Natural killer cell (primary cell): ENCODE measurements at regions not wholly inside any gene's neighbourhood (a gene's known extent, or its start where the extent isn't known, plus 50 kb on each side); places are given as distances from the start of the nearest gene placed in this dataset.

ENCODE experiments used
- ATAC-seq, 3 donors: fragments of 150-1000 bp in 2 of 3; fragments of 200-7000 bp in 1 of 3; cut with Tn5 transposase; 1 replicate in 1 of 3; 2 replicates in 2 of 3; pipeline ENCODE4 v1.10.0; 2021; ENCODE audit warnings: mild to moderate bottlenecking in 2 of 3, moderate library complexity in 2 of 3
- DNase-seq, 2 donors: peaks; one replicate each; pipeline versions ENCODE4 v3.0.0 to v3.0.0-alpha.2; 2013 to 2021; ENCODE audit warnings: mixed read lengths in 1 of 2
- H3K27ac ChIP-seq: one replicate; pipeline ENCODE4 v1.5.1; 2013; ENCODE audit warnings: mild to moderate bottlenecking, low read length
- H3K27me3 ChIP-seq: one replicate; pipeline ENCODE4 v1.6.1; 2013; ENCODE audit warnings: low read length; ENCODE audit not compliant: control insufficient read depth, insufficient read depth
- H3K36me3 ChIP-seq: one replicate; pipeline ENCODE4 v1.6.1; 2013; ENCODE audit warnings: low read length; ENCODE audit not compliant: control insufficient read depth, insufficient read depth
- H3K4me1 ChIP-seq: one replicate; pipeline ENCODE4 v1.6.1; 2013; ENCODE audit warnings: low read length; ENCODE audit not compliant: control insufficient read depth, insufficient read depth
- H3K4me3 ChIP-seq: one replicate; pipeline ENCODE4 v1.5.1; 2013; ENCODE audit warnings: low read length
- H3K9me3 ChIP-seq: one replicate; pipeline ENCODE4 v1.6.1; 2013; ENCODE audit warnings: low read length; ENCODE audit not compliant: control insufficient read depth, insufficient read depth
- H3K27ac Mint-ChIP-seq, 2 donors: one replicate each; pipeline ENCODE4 v1.8.0; 2022; ENCODE audit warnings: mild to moderate bottlenecking in 2 of 2, mixed read lengths in 2 of 2, moderate library complexity in 1 of 2
- H3K27me3 Mint-ChIP-seq, 2 donors: one replicate each; pipeline ENCODE4 v1.8.0; 2022; ENCODE audit warnings: low read depth in 2 of 2, mixed read lengths in 2 of 2
- H3K36me3 Mint-ChIP-seq: one replicate; pipeline ENCODE4 v1.8.0; 2022; ENCODE audit warnings: mixed read lengths
- H3K4me1 Mint-ChIP-seq, 2 donors: one replicate each; pipeline ENCODE4 v1.8.0; 2022; ENCODE audit warnings: mixed read lengths in 2 of 2
- H3K4me3 Mint-ChIP-seq: one replicate; pipeline ENCODE4 v1.8.0; 2022; ENCODE audit warnings: mild to moderate bottlenecking, moderate library complexity, mixed read lengths
- H3K9me3 Mint-ChIP-seq, 2 donors: one replicate each; pipeline ENCODE4 v1.8.0; 2022; ENCODE audit warnings: mixed read lengths in 2 of 2
- WGBS: methylation state at CpG from one replicate; pipeline ENCODE4 v1.1.7; 2013; ENCODE audit warnings: missing lambda C conversion rate; ENCODE audit not compliant: insufficient coverage; 5-methylcytosine and 5-hydroxymethylcytosine counted together
- intact Hi-C: fragments of 100-400 bp; cut with micrococcal nuclease; formaldehyde crosslinking; loops from one replicate; pipeline ENCODE4 v1.14.2; 2022
- TF ChIP-seq, protein P1 (sequence below): fragments of 200-600 bp; IDR thresholded peaks from one replicate; pipeline ENCODE4 v1.8.0; 2022; ENCODE audit warnings: antibody characterized with exemption

DNA sequence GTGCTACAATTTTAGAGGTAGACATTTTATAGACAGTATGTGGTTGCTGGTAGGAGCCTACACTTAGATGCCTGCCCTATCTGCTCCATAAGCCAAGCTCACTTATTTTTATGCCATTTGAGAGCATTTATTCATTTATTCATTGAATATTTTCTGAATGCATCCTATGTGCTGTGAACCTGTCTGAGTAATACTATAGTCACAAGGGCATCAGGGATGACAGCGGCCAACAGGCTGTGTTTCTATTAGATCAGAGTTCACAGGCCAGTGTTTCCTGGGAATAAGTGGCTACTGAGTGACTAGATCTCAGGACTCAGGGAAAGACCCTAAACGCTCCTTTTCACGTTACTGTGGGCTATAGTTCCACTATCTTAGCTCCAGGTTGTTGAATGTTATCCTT is 235.2 kb upstream of the MSX2 start:
- no peak overlapping the region for H3K27ac ChIP-seq
- H3K36me3 Mint-ChIP-seq: no peaks in the 10 kb centered on the region
- no peak for DNase-seq
- H3K9me3 Mint-ChIP-seq: peaks cover 0 to 4% of the 10 kb centered on the region in 2 donors
- H3K27me3 ChIP-seq: no peaks in the 10 kb centered on the region
- intact Hi-C loops: no loop called here
- H3K27ac Mint-ChIP-seq: no peak overlapping the region
- no peaks in the 10 kb centered on the region for H3K4me1 Mint-ChIP-seq
- no peak overlapping the region for H3K4me3 Mint-ChIP-seq
- peaks cover 0 to 2% of the 10 kb centered on the region in 2 donors for H3K27me3 Mint-ChIP-seq
- no peak for ATAC-seq
- TF ChIP-seq, protein P1, sequence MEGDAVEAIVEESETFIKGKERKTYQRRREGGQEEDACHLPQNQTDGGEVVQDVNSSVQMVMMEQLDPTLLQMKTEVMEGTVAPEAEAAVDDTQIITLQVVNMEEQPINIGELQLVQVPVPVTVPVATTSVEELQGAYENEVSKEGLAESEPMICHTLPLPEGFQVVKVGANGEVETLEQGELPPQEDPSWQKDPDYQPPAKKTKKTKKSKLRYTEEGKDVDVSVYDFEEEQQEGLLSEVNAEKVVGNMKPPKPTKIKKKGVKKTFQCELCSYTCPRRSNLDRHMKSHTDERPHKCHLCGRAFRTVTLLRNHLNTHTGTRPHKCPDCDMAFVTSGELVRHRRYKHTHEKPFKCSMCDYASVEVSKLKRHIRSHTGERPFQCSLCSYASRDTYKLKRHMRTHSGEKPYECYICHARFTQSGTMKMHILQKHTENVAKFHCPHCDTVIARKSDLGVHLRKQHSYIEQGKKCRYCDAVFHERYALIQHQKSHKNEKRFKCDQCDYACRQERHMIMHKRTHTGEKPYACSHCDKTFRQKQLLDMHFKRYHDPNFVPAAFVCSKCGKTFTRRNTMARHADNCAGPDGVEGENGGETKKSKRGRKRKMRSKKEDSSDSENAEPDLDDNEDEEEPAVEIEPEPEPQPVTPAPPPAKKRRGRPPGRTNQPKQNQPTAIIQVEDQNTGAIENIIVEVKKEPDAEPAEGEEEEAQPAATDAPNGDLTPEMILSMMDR: no peak
- WGBS: 98% methylated on average over 3 of the region's 3 CpGs
- H3K9me3 ChIP-seq: no peaks in the 10 kb centered on the region
- no peaks in the 10 kb centered on the region for H3K4me1 ChIP-seq
- H3K4me3 ChIP-seq: no peak overlapping the region
- H3K36me3 ChIP-seq: no peaks in the 10 kb centered on the region

DNA sequence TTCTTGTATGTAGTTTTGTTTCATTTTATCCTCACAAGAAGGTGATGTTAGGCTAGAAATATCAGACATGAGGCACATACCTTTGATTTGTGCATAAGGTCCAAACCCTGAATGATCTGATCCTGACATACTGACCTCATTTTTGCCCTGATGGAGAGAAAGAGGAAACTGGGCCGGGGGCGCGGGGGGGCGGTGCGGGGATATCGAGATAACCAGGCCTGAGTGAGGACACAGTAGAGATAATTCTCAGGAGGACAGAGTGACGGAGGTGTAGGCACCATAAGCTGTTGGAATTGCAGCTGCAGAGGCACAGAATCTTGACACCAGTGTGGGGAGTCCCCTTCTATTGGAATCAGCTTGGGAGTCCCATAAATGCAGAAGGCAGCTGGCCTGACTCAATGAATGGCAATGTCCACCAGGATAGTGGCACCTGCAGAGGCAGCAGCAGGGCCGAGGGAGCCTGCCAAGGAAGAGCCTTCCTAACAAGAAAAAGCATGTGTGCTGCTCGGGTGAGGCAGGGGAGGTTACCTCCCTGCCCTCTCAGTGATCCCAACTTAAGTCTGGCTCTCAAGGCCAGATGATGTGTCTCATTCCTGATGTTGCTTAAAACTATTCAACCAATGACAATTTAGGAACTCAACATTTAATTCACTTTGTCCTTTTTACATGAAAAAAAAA is 234.3 kb upstream of the MSX2 start:
- DNase-seq: no peak
- Mint-ChIP-seq H3K4me3 (no peak overlapping the region), H3K27me3 (peaks cover 0 to 2% of the 10 kb centered on the region in 2 donors), H3K4me1 (no peaks in the 10 kb centered on the region), H3K9me3 (no peaks in the 10 kb centered on the region), H3K27ac (no peak overlapping the region), H3K36me3 (no peaks in the 10 kb centered on the region)
- no peak overlapping the region for H3K4me3 ChIP-seq
- H3K27ac ChIP-seq: no peak overlapping the region
- no peaks in the 10 kb centered on the region for H3K4me1 ChIP-seq
- 83% methylated on average over 9 of the region's 9 CpGs for WGBS
- TF ChIP-seq, protein P1: no peak
- no peaks in the 10 kb centered on the region for H3K27me3 ChIP-seq
- no peak for ATAC-seq
- no peaks in the 10 kb centered on the region for H3K9me3 ChIP-seq
- no peaks in the 10 kb centered on the region for H3K36me3 ChIP-seq
- intact Hi-C loops: no loop called here

DNA sequence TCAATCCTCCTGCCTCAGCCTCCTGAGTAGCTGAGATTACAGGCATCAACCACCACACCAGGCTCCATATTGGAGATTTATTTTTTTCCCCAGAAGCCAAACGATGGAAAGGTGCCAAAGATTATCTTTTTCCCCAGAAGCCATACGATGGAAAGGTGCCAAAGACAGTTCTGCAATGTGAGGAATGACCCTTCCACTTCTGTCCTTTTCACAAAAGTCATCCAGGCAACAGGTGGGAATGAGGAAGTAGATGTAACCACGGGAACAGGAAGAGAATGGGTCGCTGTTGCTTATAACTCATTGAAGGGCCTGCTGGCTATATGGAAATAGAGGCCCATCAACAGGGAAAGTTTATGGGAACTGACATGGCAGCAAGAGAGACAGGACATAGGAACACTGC is 233.7 kb upstream of the MSX2 start:
- ATAC-seq (no peak), DNase-seq (no peak)
- Mint-ChIP-seq H3K36me3 (no peaks in the 10 kb centered on the region), H3K4me1 (no peaks in the 10 kb centered on the region), H3K4me3 (no peak overlapping the region), H3K27ac (no peak overlapping the region), H3K27me3 (peaks cover 0 to 2% of the 10 kb centered on the region in 2 donors), H3K9me3 (no peaks in the 10 kb centered on the region)
- WGBS: 45% methylated on average over 4 of the region's 4 CpGs
- Histone ChIP-seq H3K27ac (no peak overlapping the region), H3K9me3 (no peaks in the 10 kb centered on the region), H3K4me3 (no peak overlapping the region), H3K4me1 (no peaks in the 10 kb centered on the region), H3K36me3 (no peaks in the 10 kb centered on the region), H3K27me3 (no peaks in the 10 kb centered on the region)
- intact Hi-C loops: no loop called here
- TF ChIP-seq, protein P1: no peak

DNA sequence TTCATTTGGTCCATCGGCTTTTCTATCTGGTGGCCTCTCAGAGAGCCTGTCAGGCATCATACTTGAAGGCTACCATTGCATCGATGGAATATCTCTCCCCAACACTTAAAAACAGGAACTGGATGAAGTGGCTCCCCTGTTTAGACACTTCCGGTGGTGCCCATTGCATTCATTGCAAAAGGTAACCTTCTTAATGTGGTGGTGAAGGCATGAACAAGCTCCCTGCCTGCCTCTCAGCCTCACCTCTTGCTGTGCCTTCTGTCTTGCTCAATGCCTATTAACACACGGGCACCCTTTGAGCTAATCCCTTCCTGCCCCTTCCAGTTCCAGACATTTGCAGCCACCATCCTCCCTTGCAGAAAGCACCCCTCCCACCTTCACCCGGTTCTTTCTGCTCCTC is 233.1 kb upstream of the MSX2 start:
- no peak overlapping the region for H3K4me3 Mint-ChIP-seq
- no peaks in the 10 kb centered on the region for H3K9me3 Mint-ChIP-seq
- intact Hi-C loops: no loop called here
- no peak overlapping the region for H3K27ac Mint-ChIP-seq
- H3K27me3 ChIP-seq: no peaks in the 10 kb centered on the region
- no peaks in the 10 kb centered on the region for H3K4me1 ChIP-seq
- DNase-seq: no peak
- no peak overlapping the region for H3K27ac ChIP-seq
- H3K9me3 ChIP-seq: no peaks in the 10 kb centered on the region
- TF ChIP-seq, protein P1: no peak
- peaks cover 0 to 2% of the 10 kb centered on the region in 2 donors for H3K27me3 Mint-ChIP-seq
- ATAC-seq: no peak
- H3K4me3 ChIP-seq: no peak overlapping the region
- 59% methylated on average over 5 of the region's 5 CpGs for WGBS
- H3K36me3 ChIP-seq: no peaks in the 10 kb centered on the region
- H3K4me1 Mint-ChIP-seq: no peaks in the 10 kb centered on the region
- no peaks in the 10 kb centered on the region for H3K36me3 Mint-ChIP-seq
